ENCODE measurements at regions not wholly inside any gene's neighbourhood (a gene's known extent, or its start where the extent isn't known, plus 50 kb on each side); places are given as distances from the start of the nearest gene placed in this dataset.
"Not testable (repeated sequence)": the region's sequence is repeated elsewhere in the genome, so short reads cannot be mapped to it uniquely, and the experiment has no call there.

- H3K4me3 Mint-ChIP-seq (ENCODE audit: unreplicated experiment), result no peak overlapping the region
- no peak for TF ChIP-seq CTCF (IDR thresholded peaks at IDR 0.05)
- peaks cover 8% of the 10 kb centered on the region for H3K4me1 Mint-ChIP-seq (ENCODE audit: low read depth)
- no peak overlapping the region for H3K27ac Mint-ChIP-seq (ENCODE audit: unreplicated experiment)
- peaks cover 2% of the 10 kb centered on the region for H3K9me3 Mint-ChIP-seq (ENCODE audit: low read depth)
- DNase-seq (ENCODE audit: low spot score), result no peak
- H3K27me3 Mint-ChIP-seq (ENCODE audit: low read depth), result no peaks in the 10 kb centered on the region
- peaks cover 2% of the 10 kb centered on the region for H3K36me3 Mint-ChIP-seq (ENCODE audit: low read depth)
Observed at GRCh38 chr3:107193116-107193515, 184.1 kb upstream of the CCDC54 start.

- no peak for DNase-seq (ENCODE audit: low spot score)
- H3K4me3 Mint-ChIP-seq (ENCODE audit: unreplicated experiment), result no peak overlapping the region
Observed at GRCh38 chr3:107198581-107199181, 178.6 kb upstream of the CCDC54 start.

GRCh38 chr3:107201146-107201545, 176.1 kb upstream of the CCDC54 start:
- H3K4me3 Mint-ChIP-seq (ENCODE audit: unreplicated experiment), result no peak overlapping the region

More at GRCh38 chr3:107198581-107199181, 178.6 kb upstream of the CCDC54 start:
- peak overlapping the region; percentile 79 for H3K27ac Mint-ChIP-seq (ENCODE audit: unreplicated experiment)
- no peaks in the 10 kb centered on the region for H3K27me3 Mint-ChIP-seq (ENCODE audit: low read depth)
- no peak for TF ChIP-seq CTCF (IDR thresholded peaks at IDR 0.05)
- no peaks in the 10 kb centered on the region for H3K36me3 Mint-ChIP-seq (ENCODE audit: low read depth)
- H3K4me1 Mint-ChIP-seq (ENCODE audit: low read depth), result peaks cover 34% of the 10 kb centered on the region
- H3K9me3 Mint-ChIP-seq (ENCODE audit: low read depth), result peaks cover 2% of the 10 kb centered on the region

GRCh38 chr3:107202885-107203284, 174.4 kb upstream of the CCDC54 start:
- H3K27ac Mint-ChIP-seq (ENCODE audit: unreplicated experiment); H3K4me3 Mint-ChIP-seq (ENCODE audit: unreplicated experiment); H3K36me3 Mint-ChIP-seq (ENCODE audit: low read depth); H3K27me3 Mint-ChIP-seq (ENCODE audit: low read depth); H3K9me3 Mint-ChIP-seq (ENCODE audit: low read depth); DNase-seq (ENCODE audit: low spot score): not testable (repeated sequence)
- peaks cover 46% of the 10 kb centered on the region for H3K4me1 Mint-ChIP-seq (ENCODE audit: low read depth)

More at GRCh38 chr3:107201146-107201545, 176.1 kb upstream of the CCDC54 start:
- no peak for DNase-seq (ENCODE audit: low spot score)
- Mint-ChIP-seq H3K27me3 (ENCODE audit: low read depth) (no peaks in the 10 kb centered on the region), H3K9me3 (ENCODE audit: low read depth) (no peaks in the 10 kb centered on the region), H3K4me1 (ENCODE audit: low read depth) (peaks cover 34% of the 10 kb centered on the region), H3K27ac (ENCODE audit: unreplicated experiment) (no peak overlapping the region), H3K36me3 (ENCODE audit: low read depth) (no peaks in the 10 kb centered on the region)
- no peak for TF ChIP-seq CTCF (IDR thresholded peaks at IDR 0.05)

- H3K36me3 Mint-ChIP-seq (ENCODE audit: low read depth), result no peaks in the 10 kb centered on the region
Observed at GRCh38 chr3:107204121-107204520, 173.1 kb upstream of the CCDC54 start.

More at GRCh38 chr3:107204121-107204520, 173.1 kb upstream of the CCDC54 start:
- TF ChIP-seq CTCF (IDR thresholded peaks at IDR 0.05), result no peak
- H3K27ac Mint-ChIP-seq (ENCODE audit: unreplicated experiment), result no peak overlapping the region
- DNase-seq (ENCODE audit: low spot score), result no peak
- H3K9me3 Mint-ChIP-seq (ENCODE audit: low read depth), result no peaks in the 10 kb centered on the region
- no peaks in the 10 kb centered on the region for H3K27me3 Mint-ChIP-seq (ENCODE audit: low read depth)
- peaks cover 47% of the 10 kb centered on the region for H3K4me1 Mint-ChIP-seq (ENCODE audit: low read depth)
- no peak overlapping the region for H3K4me3 Mint-ChIP-seq (ENCODE audit: unreplicated experiment)

Measured in chondrocyte (in vitro differentiated cells).